Myocyte (in vitro differentiated cells): ENCODE measurements at regions not wholly inside any gene's neighbourhood (a gene's known extent, or its start where the extent isn't known, plus 50 kb on each side); places are given as distances from the start of the nearest gene placed in this dataset.
"Not testable (repeated sequence)": the region's sequence is repeated elsewhere in the genome, so short reads cannot be mapped to it uniquely, and the experiment has no call there.

Experiments used
- DNase-seq: peaks from one replicate; pipeline ENCODE4 v3.0.0-alpha.2; 2012; ENCODE audit warnings: low read depth

GRCh38 chr6:77326029-77326428, 137.3 kb downstream of the HTR1B start:
- DNase-seq, result no peak

DNA sequence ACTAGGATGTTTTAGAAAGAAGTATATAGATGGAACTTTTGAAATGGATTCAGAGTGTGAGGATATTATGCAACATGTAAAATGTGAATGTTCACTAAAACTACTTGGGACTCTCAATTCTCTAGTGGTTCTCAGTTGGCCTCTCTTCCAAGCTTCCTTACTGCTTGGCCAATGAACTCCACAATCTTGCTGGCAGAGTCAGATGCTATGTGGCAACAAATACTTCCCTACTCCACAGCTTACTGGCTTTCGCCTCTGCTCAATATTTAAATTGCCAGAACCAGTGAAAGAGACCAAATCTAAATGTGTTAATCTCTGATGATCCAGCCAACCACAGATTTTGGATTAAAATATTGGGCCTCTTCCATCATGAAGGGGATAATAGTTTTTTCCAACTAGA, 138.4 kb downstream of the HTR1B start:
- DNase-seq, result no peak

DNA sequence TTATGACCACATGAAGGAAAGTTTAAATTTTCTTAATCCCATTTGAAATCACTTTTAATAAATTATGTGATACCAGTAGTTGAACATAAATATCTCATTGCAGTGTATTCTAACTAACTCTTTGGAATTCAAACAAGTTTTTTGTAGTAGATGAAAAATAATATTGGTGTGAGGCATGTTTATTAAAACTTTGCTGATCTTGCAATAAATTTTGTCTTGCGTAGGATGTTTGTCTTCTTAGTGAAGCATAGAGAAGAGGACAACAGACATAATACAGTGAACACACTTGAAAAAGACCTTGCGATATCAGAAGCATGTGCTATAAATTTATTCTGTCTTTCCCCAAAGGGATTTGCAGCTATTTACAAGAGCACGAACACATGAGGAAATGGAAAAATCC, 140.7 kb downstream of the HTR1B start:
- DNase-seq, result no peak

DNA sequence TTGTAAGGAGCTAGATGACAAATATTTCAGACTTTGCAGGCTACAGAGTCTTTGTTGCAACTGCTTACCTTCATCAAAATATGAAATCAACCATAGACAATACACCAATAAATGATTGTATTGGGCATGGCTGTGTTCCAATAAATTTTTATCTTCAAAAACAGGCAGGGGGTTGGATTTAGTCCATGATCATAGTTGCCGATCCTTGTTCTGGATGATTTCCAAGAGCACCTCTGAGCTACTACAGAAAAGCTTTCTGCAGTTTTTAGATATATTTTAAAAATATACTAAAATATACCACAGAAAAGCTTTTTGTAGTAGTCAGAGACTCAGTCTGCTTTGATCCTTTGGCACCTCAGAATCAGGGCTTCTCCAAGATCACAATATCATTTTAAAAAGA, 145.0 kb downstream of the HTR1B start:
- DNase-seq, result no peak

DNA sequence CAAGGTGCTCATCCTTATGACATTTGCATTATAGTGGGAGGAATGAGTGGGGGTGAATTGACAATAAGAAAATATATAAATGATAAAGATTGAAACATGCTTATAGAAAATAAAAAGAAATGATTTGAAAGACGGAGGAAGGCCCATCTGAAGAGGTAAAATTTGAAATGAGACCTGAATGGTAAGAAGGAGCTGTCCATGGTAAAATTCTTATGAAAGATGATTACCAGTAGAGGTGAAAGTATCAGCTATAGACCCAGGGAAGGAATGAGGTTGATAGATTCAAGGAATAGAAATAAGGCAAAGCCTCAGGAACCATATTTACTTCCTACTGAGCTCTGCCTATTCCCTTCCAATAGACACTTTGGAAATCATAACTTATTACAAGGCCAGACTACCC, 149.7 kb downstream of the HTR1B start:
- DNase-seq, result no peak

DNA sequence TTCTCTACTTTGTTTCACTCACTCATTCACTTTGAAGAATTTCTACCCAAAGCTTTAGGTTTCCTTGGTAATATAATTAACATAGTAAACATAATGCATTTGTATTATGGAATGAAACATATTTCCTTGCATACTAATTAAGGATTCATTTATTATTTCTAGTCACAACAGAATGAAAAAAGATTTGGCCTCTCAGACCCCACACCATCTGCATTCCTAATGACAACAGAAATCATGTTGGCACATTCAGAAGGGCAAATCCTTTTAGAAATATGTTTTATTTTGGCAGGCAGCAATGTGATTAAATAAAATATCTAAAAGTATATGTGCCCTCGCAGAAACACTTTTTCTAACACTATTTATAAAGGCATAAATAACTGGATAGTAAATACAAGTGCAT, 163.4 kb downstream of the HTR1B start:
- no peak for DNase-seq

- DNase-seq, result no peak
Measured at GRCh38 chr6:77298283-77298682, 165.0 kb downstream of the HTR1B start.

DNA sequence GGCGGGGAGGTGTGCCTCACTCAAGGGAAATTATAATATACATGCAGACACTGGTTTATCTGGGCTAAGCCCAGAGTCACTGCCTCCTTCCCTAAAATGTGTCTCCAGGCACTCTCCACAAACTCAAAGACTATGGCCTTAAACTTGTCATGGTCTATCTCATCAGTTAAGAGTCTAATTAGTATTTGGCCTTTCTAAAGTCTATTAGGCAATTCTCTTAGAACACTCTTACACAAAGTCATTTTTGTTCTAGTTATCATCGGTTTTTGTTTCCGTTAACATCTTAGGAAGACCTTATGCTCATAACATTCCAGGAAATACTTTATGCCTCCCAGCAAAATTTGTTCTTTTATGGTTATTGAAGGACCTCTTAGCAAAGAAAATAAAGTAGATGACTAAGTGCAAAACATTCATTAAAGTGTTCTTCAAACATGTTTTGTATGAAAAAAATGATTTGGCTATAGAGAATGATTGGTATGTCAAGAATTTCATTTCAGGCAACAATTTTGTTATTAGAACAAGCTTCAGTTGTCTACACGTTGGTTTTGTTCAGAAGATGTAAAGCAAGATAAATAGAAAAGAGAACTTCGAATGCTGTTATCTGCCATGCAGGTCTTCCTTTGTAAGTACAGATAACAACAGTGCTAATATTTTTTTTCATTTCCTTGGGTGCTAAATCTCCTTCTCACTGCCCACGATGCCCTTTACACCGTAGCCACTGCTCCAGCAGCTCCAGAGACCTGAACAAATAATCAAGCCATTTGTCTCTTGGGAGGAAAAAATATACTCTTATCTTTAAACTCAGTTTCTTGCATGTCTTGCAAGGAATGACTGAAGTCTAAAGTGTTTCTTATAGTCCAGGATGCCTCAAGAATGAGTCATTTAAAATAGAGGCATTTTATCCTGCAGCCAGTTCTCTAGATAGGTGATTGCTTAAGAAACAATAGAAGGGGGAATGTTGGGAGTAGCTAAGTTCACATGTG, 170.4 kb downstream of the HTR1B start:
- DNase-seq, result peak; percentile 36

DNA sequence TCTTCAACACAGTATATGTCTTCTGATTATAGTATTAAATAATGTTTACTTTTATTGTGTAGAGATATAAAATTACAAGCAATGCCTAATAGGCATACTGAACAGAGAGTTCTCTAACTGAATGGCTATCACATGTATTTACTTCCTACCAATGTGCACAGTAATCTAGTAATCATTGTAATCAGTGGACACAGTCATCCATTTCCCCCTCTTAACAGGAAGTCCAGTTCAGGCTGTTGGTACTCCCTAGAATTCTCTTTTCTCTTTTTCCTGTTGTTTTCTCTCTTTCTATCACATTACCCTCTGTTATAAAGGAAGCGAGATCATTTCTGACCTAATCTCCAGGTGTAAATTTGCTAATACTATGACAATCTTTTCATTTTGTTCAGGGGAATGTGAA, 172.5 kb downstream of the HTR1B start:
- DNase-seq, result no peak

DNA sequence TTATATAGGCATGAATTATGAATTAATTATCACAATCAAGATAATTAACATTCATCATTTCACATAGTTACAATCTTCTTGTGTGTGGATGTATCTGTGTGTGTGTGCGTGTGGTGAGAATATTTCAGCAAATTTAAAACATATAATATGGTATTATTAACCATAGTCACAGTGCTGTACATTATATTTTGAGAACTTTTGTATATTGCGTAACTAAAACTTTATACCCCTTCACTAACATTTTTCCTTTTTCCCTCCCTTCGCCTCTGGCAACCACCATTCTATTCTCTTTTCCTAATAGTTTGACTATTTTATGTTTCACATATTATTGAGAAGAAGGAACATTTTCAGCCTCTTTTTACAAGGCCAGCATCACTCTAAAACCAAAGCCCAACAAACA, 176.8 kb downstream of the HTR1B start:
- DNase-seq, result no peak

DNA sequence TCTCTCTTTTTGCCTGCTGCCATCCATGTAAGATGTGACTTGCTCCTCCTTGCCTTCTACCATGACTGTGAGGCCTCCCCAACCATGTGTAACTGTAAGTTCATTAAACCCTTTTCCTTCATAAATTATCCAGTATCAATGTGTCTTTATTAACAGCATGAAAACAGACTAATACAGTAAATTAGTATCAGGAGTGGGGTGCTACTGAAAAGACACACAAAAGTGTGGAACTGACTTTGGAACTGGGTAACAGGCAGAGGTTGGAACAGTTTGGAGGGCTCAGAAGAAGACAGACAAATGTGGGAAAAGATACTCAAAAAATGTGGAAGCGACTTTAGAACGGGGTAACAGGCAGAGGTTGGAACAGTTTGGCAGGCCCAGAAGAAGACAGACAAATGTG, 189.4 kb downstream of the HTR1B start:
- no peak for DNase-seq

DNA sequence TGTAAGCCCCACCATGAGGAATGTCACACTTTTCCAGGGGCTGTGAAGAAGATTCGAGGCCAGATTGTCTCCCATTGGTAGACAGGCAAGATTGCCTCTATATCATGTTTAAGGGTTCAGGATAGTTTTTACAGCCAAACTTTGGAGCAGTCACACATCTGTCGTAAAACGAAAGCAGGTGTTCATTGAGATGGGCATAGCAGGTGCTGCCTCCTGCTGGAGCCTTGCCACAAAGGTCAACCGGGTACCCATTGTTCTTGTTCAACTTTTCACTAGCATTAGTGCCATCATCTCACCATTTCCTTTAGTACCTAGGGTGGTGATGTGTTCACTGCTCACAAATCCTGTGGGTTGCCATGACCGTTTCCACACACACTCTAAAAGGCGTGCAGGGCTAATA, 198.3 kb downstream of the HTR1B start:
- DNase-seq, result no peak

GRCh38 chr6:77263003-77263402, 200.3 kb downstream of the HTR1B start:
- DNase-seq, result no peak

DNA sequence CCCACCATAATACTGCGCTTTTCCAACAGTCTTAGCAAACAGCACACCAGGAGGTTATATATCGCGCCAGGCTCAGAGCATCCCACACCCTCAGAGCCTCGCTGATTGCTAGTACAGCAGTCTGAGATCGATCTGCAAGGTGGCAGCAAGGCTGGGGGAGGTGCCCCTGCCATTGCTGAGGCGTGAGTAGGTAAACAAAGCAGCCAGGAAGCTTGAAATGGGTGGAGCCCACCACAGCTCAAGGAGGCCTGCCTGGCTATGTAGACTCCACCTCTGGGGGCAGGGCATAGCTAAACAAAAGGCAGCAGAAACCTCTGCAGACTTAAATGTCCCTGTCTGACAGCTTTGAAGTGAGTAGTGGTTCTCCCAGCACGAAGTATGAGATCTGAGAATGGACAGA, 211.5 kb downstream of the HTR1B start:
- DNase-seq, result not testable (repeated sequence)

GRCh38 chr6:77249560-77249959, 213.7 kb downstream of the HTR1B start:
- no peak for DNase-seq

DNA sequence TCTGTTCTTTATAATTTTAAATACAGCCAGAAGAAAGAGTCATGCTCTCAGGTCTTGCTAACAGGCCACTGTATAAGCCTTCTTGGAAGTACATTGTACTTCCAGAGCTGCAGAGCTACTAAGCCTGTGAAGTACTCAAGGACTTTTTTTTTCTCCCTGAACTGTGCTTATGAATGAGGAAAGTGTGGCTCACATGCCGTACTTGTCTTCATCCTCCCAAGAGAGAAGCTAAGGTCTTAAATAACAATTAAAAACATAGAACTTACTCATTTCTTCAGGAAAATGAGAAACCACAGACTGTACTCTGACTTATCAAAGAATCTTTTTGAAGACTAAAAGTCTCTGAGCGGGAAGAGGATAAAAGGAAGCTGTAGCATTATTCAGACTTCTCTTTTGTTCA, 218.3 kb downstream of the HTR1B start:
- DNase-seq, result no peak

GRCh38 chr6:77231438-77232305, 231.6 kb downstream of the HTR1B start:
- no peak for DNase-seq

- DNase-seq, result peak; percentile 13
Measured at GRCh38 chr6:77228279-77228678, 235.0 kb downstream of the HTR1B start.

DNA sequence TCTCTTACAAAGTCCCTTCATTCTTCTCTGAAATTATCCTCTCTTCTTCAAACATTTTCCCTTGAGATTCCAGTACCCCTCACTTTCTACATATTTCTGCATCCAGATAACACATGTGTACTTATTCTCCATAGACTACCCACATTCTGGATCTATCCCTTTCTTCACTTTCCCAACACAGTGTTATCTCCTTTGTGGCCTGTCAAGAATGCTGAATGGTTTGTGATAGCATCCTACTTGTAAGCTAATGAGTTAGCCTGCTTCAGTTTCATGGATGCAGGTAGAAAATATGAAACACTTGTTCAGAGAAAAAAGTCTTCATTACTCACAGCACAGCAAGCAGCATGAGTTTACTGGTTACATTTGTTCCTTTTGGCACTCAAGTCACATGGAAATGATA, 245.4 kb downstream of the HTR1B start:
- no peak for DNase-seq

- DNase-seq, result no peak
Measured at GRCh38 chr6:77205936-77206335, 257.4 kb downstream of the HTR1B start.

DNA sequence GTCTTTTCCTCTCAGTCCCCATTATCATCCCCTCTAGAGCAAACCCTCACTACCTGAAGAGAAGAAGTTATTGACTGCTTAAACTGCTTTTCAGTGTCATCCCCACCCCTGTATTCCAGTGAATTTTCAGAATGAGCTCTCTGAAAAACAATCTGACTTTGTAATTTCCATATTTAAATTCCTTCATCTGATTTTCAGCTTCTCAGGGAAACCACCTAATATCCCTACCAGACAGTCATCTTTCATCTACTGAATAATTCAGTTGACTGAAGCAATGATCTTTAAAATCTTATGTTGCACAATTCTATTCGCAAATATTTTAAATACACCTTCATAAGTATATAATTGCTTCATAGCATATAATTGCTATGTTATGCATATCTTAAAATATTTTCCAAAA, 258.7 kb downstream of the HTR1B start:
- no peak for DNase-seq

DNA sequence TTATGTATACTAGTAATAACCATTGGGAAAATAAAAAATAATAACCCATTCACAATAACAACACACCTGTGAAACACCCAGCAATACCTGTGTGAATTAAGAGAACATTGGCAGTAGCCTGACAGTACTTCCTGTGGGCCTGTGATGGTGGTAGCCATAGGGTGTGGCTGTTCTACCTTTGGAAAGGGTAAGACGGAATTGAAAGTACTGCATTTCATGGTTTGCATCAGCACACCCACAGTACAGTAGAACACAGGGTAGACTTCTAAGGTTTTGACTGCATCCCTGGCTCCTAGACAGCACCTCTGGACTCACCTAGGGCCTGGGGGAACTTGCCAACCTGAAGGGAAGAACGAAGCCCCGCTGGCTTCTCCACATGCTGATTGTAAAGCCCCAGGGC, 279.8 kb downstream of the HTR1B start:
- DNase-seq, result no peak
